Chondrocyte (in vitro differentiated cells): ENCODE measurements at regions not wholly inside any gene's neighbourhood (a gene's known extent, or its start where the extent isn't known, plus 50 kb on each side); places are given as distances from the start of the nearest gene placed in this dataset.

Source experiments
- DNase-seq: peaks from one replicate; pipeline ENCODE4 v3.0.0; 2021; ENCODE audit warnings: mixed read lengths, low spot score
- H3K27ac Mint-ChIP-seq: one replicate; pipeline ENCODE4 v1.8.0; 2021; ENCODE audit warnings: mild to moderate bottlenecking, moderate library complexity, mixed read lengths; ENCODE audit not compliant: unreplicated experiment
- H3K27me3 Mint-ChIP-seq: 2 replicates; pipeline ENCODE4 v1.8.0; 2021; ENCODE audit warnings: low read depth, mixed read lengths
- H3K36me3 Mint-ChIP-seq: 2 replicates; pipeline ENCODE4 v1.8.0; 2021; ENCODE audit warnings: low read depth, mixed read lengths
- H3K4me1 Mint-ChIP-seq: 2 replicates; pipeline ENCODE4 v1.8.0; 2021; ENCODE audit warnings: low read depth, mild to moderate bottlenecking, mixed read lengths
- H3K4me3 Mint-ChIP-seq: one replicate; pipeline ENCODE4 v1.8.0; 2021; ENCODE audit warnings: mild to moderate bottlenecking, moderate library complexity, mixed read lengths; ENCODE audit not compliant: unreplicated experiment
- H3K9me3 Mint-ChIP-seq: 2 replicates; pipeline ENCODE4 v1.8.0; 2021; ENCODE audit warnings: low read depth, mixed read lengths
- TF ChIP-seq, protein P1 (sequence below): fragments of 200-600 bp; sonication (generic); IDR thresholded peaks from 2 replicates; pipeline ENCODE4 v1.5.0; 2021; ENCODE audit warnings: antibody characterized with exemption, mild to moderate bottlenecking, moderate library complexity

- H3K4me1 Mint-ChIP-seq, result peaks cover 7% of the 10 kb centered on the region
- TF ChIP-seq, protein P1, sequence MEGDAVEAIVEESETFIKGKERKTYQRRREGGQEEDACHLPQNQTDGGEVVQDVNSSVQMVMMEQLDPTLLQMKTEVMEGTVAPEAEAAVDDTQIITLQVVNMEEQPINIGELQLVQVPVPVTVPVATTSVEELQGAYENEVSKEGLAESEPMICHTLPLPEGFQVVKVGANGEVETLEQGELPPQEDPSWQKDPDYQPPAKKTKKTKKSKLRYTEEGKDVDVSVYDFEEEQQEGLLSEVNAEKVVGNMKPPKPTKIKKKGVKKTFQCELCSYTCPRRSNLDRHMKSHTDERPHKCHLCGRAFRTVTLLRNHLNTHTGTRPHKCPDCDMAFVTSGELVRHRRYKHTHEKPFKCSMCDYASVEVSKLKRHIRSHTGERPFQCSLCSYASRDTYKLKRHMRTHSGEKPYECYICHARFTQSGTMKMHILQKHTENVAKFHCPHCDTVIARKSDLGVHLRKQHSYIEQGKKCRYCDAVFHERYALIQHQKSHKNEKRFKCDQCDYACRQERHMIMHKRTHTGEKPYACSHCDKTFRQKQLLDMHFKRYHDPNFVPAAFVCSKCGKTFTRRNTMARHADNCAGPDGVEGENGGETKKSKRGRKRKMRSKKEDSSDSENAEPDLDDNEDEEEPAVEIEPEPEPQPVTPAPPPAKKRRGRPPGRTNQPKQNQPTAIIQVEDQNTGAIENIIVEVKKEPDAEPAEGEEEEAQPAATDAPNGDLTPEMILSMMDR, result no peak
- H3K27me3 Mint-ChIP-seq, result peaks cover 14% of the 10 kb centered on the region
- no peaks in the 10 kb centered on the region for H3K36me3 Mint-ChIP-seq
- H3K9me3 Mint-ChIP-seq, result no peaks in the 10 kb centered on the region
- no peak overlapping the region for H3K27ac Mint-ChIP-seq
- DNase-seq, result no peak
- H3K4me3 Mint-ChIP-seq, result no peak overlapping the region
Measured at GRCh38 chr12:124123296-124124000, 150.4 kb downstream of the ZNF664 start.

DNA sequence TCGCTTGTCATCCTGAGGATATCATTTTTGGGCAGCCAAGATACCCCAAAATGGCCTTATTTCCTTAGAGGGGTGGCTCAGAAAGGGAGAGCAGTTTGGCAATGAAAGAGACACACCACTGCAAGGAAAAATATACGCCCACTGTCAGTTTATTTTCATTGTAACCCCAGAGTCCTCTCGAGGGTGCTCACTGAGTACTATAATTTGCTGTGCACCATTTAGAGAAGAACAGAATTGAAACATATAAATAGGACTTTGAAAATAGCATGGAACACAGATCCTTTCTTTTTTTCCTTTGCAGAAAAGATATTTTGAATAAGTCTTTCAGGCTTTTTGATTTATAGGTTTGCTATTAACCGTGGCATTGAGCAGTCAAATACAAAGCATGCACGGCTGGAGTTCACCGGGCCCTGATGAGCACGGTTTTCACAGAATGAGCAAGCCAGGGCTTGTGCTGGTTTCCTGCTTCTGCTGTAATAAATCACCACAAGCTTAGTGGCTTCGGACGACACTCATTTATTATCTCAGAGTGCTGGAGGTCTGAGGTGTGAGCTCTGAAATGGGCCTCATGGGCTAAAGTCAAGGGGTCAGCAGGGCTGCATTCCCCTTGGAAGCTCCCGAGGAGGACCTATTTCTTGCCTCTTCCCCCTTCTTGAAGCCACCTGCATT, 152.3 kb downstream of the ZNF664 start:
- Mint-ChIP-seq H3K27me3 (peaks cover 14% of the 10 kb centered on the region), H3K4me1 (peaks cover 7% of the 10 kb centered on the region), H3K4me3 (no peak overlapping the region), H3K9me3 (no peaks in the 10 kb centered on the region), H3K36me3 (no peaks in the 10 kb centered on the region), H3K27ac (no peak overlapping the region)
- TF ChIP-seq, protein P1, result no peak
- no peak for DNase-seq

- no peak overlapping the region for H3K4me3 Mint-ChIP-seq
- no peak for DNase-seq
- TF ChIP-seq, protein P1, result no peak
Measured at GRCh38 chr12:124126950-124127655, 154.1 kb downstream of the ZNF664 start.

GRCh38 chr12:124129132-124129531, 156.1 kb downstream of the ZNF664 start:
- Mint-ChIP-seq H3K27me3 (peaks cover 5% of the 10 kb centered on the region), H3K9me3 (no peaks in the 10 kb centered on the region), H3K4me3 (no peak overlapping the region), H3K27ac (no peak overlapping the region), H3K4me1 (peaks cover 6% of the 10 kb centered on the region), H3K36me3 (peaks cover 1% of the 10 kb centered on the region)
- DNase-seq, result no peak
- TF ChIP-seq, protein P1, result no peak

More at GRCh38 chr12:124126950-124127655, 154.1 kb downstream of the ZNF664 start:
- Mint-ChIP-seq H3K4me1 (peaks cover 13% of the 10 kb centered on the region), H3K27me3 (peaks cover 9% of the 10 kb centered on the region), H3K9me3 (no peaks in the 10 kb centered on the region), H3K36me3 (no peaks in the 10 kb centered on the region), H3K27ac (no peak overlapping the region)
